SK-N-SH (cell line): ENCODE measurements at regions not wholly inside any gene's neighbourhood (a gene's known extent, or its start where the extent isn't known, plus 50 kb on each side); places are given as distances from the start of the nearest gene placed in this dataset.

Source experiments
- CTCF ChIP-seq: fragments of 200-600 bp; sonication (generic); IDR thresholded peaks from 2 replicates; pipeline ENCODE4 v1.6.1; 2017; ENCODE audit warnings: antibody characterized with exemption, mild to moderate bottlenecking, moderate library complexity
- FOSL2 ChIP-seq: IDR thresholded peaks from 2 replicates; pipeline ENCODE4 v1.4.0; 2012; ENCODE audit warnings: low read depth, mild to moderate bottlenecking, moderate library complexity, borderline replicate concordance

GRCh38 chr3:35488526-35488925 lies 150.8 kb upstream of the ARPP21 start:
- TF ChIP-seq CTCF (no peak), FOSL2 (no peak)
